HPDE6-E6E7 (cell line): ENCODE measurements at regions not wholly inside any gene's neighbourhood (a gene's known extent, or its start where the extent isn't known, plus 50 kb on each side); places are given as distances from the start of the nearest gene placed in this dataset.
"Not testable (repeated sequence)": the region's sequence is repeated elsewhere in the genome, so short reads cannot be mapped to it uniquely, and the experiment has no call there.

Experiments used
- DNase-seq: peaks from one replicate; pipeline ENCODE4 v3.0.0; 2011; ENCODE audit warnings: missing footprints; ENCODE audit errors: extremely low spot score

DNA sequence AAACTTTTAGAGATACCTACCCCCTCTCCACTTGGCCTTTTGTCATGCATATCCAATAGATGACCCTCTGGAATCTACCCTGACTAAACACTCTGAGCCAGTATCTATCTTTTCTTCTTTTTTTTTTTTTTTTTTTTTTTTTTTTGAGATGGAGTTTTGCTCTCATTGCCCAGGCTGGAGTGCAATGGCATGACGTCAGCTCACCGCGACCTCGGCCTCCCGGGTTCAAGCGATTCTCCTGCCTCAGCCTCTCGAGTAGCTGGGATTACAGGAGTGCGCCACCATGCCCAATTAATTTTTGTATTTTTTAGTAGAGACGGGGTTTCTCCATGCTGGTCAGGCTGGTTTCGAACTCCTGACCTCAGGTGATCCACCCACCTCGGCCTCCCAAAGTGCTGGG is 50.8 kb upstream of the GRIN2B start:
- not testable (repeated sequence) for DNase-seq

DNA sequence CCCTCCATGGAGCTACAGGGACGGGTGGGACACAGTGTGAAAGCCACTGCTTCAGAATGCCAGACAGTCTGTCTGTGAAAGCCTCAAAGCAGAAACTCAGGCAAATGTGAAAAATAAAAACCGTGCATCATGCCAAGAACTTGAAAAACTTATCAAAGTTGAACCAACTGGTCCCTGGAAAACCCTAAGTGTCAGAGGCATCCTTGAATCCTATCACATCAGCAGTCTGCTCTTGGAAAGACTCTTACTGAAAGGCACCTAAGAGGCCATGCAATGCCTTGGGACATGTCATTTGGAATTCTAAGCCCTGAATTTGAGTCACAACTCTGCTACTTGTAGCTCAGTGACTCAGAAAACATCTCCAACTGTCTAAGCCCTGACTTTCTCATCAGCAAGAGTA is 62.4 kb upstream of the GRIN2B start:
- no peak for DNase-seq

- no peak for DNase-seq
These were observed 67.6 kb upstream of the GRIN2B start for GRCh38 chr12:14048941-14049545.

GRCh38 chr12:14057895-14058294 is 76.5 kb upstream of the GRIN2B start:
- no peak for DNase-seq

DNA sequence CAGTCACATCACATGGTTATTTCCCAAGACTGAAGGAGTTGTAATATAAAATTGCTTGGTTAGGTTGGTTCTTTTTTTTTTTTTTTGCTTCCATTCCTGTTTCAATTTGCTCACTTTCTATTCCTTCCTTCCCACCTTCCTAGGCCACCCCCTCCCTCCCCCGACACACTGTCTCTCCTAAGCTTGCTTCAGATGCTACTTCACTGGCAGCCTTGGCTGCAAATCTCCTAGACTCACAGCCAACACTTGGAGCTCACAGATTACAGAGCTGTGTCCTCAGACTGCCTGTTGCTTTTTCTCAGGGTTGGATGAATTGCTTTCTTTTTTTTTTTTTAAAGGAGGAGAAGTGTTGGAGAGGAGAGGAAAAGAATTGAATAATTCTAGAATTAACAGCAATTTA is 77.3 kb upstream of the GRIN2B start:
- DNase-seq, result no peak

DNA sequence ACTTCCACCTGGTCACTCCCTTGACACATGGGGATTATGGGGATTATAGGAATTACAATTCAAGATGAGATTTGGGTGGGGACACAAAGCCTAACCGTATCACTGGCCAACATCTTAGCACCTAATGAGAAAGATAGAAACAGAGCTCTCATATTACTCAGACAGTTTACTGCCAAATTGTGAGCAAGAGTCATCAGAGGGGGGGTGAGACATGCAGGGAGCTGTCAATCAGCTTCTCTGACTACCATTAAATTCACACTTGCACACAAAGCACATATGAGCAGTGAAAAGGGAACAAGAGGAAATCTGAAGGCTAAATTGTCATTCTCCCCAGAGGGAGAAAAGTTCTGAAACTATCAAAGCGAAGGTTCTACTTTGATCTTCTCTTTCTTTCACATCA is 78.1 kb upstream of the GRIN2B start:
- peak; percentile 25 for DNase-seq

DNA sequence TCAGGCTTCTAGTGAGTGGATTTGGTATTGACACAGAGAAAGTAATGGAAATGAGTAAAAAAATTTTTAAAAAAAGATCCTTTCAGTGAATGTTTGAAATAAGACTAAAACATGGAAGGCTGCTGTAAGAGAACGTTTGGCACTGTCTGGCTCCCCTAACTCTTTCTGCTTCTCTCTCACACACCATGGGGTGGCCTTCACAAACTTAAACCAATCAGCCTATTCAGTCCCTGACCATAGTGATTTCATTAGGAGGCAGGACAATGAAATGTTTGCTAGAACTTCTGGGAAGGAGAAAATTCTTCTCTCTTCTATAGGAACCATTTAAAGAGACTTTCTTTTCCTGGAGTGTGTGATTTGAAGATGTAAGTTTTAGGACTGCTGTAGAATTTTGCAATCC is 84.2 kb upstream of the GRIN2B start:
- no peak for DNase-seq

DNA sequence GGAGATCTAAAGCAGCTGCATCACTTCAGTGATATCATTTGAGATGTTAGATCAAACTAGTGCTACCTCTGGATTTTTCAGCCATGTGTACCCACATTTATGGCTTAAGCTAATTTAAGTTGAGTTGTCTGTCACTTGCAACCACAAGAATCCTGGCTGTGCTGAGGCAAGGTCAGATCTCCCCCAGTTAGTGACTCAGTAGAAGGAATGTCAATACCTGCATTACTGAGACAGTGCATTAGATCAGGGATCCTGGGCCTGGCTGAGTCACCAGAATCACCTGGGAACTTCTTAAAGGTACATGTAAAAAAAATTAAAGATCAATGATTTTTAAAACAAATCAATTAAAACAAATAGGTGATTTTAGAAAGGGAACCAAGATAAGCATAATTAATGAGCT is 84.6 kb upstream of the GRIN2B start:
- peak; percentile 60 for DNase-seq

GRCh38 chr12:14068961-14069360 is 87.6 kb upstream of the GRIN2B start:
- no peak for DNase-seq

GRCh38 chr12:14071833-14072232 is 90.4 kb upstream of the GRIN2B start:
- DNase-seq, result no peak

- DNase-seq, result no peak
These were observed 91.6 kb upstream of the GRIN2B start for GRCh38 chr12:14072987-14073386.

GRCh38 chr12:14075797-14076393 is 94.5 kb upstream of the GRIN2B start:
- DNase-seq, result no peak

DNA sequence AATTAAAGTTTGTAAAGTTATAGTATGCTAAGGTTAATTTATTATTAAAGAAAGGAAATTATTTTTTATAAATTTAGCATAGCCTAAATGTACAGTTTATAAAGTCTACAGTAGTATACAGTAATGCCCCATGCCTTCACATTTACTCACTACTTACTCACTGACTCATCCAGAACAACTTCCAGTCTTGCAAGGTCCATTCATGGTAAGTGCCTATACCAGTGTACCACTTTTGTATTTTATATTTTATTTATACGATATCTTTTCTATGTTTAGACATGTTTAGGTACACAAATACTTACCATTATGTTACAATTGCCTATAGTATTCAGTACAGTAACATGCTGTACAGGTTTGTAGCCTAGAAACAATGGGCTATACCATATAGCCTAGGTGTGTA is 95.1 kb upstream of the GRIN2B start:
- no peak for DNase-seq

DNA sequence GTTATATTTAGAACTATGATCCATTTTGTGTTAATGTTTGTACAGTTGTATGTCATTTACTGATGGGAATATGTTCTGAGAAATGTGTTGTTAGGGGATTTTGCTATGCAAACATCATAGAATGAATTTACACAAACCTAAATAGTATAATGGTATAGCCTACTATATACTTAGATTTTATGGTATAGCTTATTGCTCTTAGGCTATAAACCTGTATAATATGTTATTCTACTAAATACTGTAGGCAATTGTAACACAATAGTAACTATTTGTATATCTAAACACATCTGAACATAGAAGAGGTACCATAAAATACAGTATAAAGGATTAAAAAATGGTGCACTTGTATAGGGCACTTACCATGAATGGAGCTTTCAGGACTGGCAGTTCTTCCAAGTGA is 105.4 kb upstream of the GRIN2B start:
- DNase-seq, result no peak

DNA sequence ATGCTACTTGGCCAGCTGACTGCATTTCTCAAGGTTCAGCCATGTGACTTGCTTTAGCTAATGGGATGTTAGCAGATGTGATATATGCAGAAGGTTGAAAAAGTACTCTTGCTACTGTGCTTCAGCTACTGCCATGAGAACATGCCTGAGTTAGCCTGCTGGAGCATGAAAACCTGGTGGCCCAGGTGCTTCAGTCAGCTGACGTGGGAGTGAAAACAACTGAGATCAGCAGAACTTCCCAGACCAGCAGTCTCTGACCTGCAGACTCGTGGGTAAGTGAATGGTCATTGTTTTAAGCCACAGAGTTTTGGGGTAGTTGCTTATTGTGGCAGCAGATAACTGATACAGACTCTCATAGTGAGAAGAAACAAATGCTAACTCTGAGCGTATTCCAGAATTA is 118.6 kb upstream of the GRIN2B start:
- no peak for DNase-seq

GRCh38 chr12:14101556-14101955 is 120.2 kb upstream of the GRIN2B start:
- not testable (repeated sequence) for DNase-seq

- DNase-seq, result no peak
These were observed 129.9 kb upstream of the GRIN2B start for GRCh38 chr12:14111230-14111865.

- no peak for DNase-seq
These were observed 131.6 kb upstream of the GRIN2B start for GRCh38 chr12:14113031-14113430.

GRCh38 chr12:14126692-14127091 is 145.3 kb upstream of the GRIN2B start:
- DNase-seq, result no peak

DNA sequence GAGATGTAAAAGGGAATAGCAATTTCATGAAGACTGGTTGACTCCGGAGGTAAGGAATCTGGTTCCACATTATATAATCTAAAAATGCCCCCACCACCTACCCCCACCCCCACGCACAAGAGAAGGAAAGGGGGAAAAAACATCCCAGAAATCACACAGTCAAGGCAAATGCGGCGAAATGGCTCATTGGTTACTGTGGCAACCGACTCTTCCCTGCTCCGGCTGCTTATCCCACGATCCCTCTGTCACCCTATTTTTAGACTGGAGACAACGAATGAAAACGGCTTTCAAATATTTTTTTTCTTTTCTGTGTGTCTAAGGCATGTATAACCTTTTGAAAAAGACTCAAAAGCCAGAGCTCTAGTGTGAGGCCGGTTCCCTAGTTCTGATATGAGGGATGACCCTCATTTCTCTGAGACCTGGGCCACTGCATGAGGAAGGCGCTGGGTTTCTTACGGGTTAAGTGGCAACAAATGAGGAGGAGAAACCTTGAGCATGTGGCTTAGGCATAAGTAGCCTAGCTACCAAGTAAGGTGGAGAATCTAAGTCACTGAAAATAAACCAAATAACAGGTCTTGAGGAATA is 148.3 kb upstream of the GRIN2B start:
- DNase-seq, result no peak

DNA sequence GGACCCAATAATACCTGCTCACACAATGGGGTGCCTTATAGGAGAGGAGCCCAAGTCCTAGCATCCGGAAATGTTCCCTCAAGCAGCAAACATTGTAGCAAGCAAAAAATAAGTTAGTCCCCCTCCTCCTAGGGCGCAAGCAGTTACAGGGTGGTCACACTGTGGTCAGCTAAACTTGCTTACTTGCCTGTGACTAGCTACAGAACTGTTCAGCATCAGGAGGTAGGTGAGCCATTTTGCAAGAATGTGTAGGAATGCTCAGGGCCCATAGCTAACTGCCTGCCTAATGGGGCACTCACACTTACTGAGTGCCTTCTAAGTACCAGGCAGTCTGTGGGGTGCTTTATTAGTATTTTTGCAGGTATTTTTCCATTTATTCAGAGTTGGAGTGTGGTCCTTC is 154.6 kb upstream of the GRIN2B start:
- no peak for DNase-seq

DNA sequence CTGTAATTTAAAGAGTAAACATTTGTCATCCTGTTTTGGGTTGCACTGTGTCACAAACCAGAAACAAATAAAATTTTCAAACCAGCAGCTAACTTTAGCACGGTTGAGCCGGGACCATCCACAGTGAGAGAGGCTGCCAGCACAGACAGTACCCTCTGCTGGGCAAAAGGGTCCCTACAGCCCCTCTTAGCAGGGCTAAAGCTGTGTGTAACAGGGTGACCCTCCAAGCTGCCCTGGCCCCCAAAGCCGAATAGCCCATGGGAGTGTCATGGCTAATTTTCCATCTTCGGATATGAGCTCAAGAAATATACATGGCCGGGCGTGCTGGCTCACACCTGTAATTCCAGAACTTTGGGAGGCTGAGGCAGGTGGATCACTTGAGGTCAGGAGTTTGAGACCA is 157.1 kb upstream of the GRIN2B start:
- no peak for DNase-seq
